ENCODE measurements at regions not wholly inside any gene's neighbourhood (a gene's known extent, or its start where the extent isn't known, plus 50 kb on each side); places are given as distances from the start of the nearest gene placed in this dataset.
"Not testable (repeated sequence)": the region's sequence is repeated elsewhere in the genome, so short reads cannot be mapped to it uniquely, and the experiment has no call there.

DNA sequence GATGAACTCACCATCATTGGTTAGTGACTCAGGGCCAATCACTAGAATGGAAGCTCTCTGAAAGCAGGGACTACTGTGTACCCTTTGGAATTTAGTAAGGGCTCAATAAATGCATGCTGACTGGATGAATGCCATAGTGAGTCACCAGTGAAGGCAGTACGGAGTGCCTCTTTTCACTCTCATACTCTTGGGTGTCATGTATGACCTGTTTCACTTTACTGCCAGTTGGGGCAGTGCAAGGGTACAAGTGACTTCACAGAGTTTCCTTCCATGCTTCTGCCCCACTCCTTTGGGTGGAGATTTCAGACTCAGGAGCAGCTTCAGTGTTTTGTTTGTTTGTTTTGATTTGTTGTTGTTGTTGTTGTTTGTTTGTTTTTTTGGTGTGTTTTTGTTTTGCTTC is 57.7 kb downstream of the SOX3 start:
- DNase-seq (ENCODE audit: low read depth, low spot score) = no peak

DNA sequence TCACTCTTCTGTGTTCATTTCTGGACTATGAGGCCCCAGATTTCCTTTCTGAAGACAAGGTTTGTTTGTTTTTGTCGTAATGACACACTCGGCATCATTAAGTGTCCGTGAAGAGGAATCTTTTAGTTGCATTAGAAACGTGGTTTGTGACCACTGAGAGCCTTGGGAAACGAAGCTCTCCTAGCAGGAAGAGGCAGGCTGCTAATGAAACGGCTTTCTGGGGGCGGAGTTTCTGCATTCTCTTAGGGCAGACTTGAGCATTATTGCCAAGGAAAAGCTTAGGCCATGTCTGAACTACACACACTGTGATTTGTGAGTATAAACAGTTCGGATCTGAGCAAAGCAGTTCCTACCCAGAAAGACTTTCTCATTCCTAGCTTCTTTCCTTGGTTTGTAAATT is 64.0 kb downstream of the SOX3 start:
- no peak for DNase-seq (ENCODE audit: low read depth, low spot score)

DNA sequence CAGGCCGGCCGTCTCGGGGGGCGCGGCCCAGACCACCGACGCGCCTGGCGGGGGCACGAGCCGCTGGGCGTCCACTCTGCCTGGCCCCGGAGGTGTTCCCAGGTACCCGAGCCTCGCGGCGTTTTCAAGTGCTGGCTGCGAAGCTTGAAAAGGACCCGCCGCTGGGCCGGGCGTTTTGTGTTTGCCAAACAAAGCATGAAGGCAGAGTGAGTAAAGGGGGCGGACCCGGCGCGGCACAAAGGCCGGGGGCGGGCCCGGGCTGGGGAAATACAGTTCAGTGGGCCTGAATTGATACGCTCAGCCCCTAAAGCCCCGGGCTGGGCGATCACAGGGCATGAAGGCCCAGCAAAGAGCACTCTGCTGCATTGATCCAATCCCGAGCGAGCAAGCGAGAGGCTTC is 65.4 kb downstream of the SOX3 start:
- DNase-seq (ENCODE audit: low read depth, low spot score) = no peak

DNA sequence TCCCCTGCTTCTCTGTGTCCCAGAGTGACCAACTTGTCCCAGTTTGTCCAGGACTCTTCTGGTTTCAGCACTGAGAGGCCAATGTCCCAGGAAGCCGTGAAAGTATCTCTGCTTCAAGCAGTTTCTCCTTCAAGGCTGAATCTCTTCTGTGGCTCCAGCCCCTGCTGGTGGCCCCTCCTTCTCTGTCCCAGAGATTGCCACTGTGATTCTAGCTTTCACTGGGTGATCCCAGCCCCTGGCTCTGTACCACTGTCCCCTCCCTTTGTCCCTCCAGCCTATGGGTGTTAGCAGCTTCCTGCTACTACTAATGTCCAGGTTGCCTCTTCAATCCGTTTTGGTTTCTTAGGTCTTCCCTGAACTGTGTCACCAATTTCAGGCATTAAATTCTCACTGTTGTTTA is 70.5 kb downstream of the SOX3 start:
- no peak for DNase-seq (ENCODE audit: low read depth, low spot score)

DNA sequence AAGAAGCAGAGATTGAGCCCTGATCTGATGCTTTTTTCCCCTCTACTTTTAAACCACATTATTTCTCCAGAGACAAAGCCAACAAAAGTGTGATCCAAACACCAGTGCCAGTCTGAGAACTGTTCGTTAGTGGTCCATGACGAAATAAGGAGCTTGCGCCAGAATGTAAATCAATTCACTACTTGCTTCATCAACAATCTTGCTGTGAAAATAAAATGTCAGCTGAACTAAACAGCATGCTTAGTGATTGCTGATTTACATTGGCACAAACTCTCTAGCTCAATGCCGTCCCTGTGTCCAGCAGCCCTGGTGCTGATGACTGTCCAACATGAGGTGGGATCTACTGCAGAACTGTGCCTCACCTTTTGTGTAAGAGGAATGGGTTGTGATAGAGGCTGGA is 71.3 kb downstream of the SOX3 start:
- no peak for DNase-seq (ENCODE audit: low read depth, low spot score)

DNA sequence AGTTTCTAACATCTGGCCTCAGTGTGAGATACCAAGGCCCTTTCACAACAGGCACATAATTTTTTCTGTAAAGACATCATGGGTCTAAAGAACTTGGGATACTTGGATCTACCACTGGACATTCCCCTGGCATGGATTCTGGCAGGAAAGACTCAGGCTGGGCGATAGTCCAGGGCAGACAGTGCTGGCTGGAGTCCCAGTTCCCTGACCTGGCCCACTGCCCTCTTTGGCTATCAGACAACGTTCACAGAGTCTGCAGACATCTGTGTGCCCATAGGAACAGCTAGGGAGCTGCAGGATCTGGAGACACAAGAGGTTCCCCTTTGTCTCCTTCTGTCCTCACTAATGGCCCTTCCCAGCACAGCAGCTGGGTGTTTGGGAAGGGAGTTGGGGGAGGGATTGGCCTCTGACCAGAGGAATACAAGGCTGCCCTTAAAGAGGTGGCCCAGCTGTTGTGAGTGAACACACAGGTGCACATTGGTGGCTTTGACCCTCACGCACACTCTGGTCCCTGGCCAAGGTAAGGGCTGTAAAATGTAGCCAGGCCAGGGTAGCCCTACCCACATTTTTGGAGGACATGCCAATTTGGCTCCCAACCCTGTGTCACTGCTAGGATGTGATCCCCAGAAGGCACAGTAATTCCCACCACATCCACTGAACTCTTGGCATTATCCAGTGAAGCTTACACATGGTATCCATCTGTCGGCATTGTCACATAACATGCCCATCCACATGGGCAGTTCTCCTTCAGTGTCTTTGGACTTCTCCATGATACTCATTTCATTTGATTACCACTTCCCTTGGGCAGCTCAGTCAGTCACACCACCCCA is 72.3 kb downstream of the SOX3 start:
- no peak for DNase-seq (ENCODE audit: low read depth, low spot score)

DNA sequence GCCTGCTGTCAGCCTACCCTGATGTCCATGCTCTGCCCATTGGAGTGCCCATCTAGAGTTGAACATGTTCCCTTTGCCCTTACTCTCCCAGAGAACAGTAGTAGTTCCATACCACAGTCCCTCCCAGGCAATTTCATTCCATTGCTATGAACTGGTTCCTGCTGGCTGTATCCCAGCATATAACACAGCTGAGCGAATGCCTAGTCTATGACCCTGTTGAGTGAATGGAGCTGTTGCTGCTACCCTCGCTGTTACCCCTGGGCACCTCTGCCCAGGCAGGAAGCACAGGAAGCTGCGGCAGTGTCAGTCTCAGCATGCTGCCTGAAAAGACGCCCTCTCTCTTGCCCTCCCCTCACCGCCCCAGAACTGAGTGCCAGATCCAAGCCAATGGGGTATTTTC is 73.3 kb downstream of the SOX3 start:
- no peak for DNase-seq (ENCODE audit: low read depth, low spot score)

DNA sequence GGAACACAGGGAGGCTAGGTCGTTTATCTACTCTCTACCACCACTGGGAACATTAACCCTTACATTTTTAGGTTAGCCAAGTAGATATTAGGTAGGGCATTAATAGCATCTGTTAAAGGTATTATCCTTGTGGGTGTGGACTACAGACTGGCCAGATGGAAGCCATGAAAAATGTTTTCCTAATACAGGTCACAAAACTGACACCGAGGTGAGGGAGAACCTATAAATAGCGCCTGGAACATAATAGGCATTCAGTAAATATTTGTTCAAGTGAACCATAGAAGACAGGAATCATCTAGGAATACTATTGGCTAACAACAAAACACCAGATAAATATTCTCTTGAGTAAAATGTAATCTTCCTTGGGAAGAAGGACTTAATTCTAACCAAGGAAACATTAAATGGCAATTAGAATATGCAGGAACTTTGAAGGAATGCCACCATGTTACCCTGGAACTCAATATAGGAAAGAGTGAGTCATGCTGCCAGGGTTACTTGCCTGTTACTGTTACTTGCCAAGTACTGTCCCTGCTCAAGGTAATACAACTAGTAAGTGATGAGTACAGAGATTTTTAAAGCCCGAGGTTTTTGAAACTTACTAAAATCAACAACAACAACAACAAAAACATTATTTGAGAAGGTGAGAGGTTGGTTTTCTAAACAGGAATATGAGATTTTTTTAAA is 79.0 kb downstream of the SOX3 start:
- no peak for DNase-seq (ENCODE audit: low read depth, low spot score)

DNA sequence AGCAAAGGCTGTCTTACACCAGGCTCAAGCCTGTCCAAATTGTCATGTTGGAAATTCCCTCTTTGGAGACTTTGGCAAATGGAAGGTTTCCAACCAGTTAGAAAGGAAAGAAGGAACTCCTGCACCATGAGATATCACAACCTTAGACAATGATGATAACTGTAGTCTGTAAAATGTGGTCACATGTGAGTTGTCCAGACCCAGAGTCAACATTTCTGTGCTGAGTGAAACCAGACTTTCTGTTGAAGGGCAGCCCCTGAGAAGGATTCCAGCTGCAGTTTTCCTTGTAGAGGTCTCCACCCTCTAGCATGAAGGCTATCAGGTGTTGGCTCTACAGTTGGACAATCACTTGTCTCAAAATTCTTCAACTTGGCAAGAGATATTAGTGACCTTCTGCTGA is 82.4 kb downstream of the SOX3 start:
- no peak for DNase-seq (ENCODE audit: low read depth, low spot score)

DNA sequence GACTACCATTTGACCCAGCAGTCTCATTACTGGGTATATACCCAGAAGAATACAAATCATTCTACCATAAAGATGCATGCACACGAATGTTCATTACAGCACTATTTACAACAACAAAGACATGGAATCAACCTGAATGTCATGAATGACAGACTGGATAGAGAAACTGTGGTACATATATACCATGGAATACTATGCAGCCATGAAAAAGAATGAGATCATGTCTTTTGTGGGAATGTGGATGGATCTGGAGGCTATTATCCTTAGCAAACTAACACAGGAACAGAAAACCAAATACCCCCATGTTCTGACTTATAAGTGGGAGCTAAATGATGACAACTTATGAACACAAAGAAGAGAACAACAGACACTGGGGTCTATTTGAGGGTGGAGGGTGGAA is 102.7 kb downstream of the SOX3 start:
- not testable (repeated sequence) for DNase-seq (ENCODE audit: low read depth, low spot score)

DNA sequence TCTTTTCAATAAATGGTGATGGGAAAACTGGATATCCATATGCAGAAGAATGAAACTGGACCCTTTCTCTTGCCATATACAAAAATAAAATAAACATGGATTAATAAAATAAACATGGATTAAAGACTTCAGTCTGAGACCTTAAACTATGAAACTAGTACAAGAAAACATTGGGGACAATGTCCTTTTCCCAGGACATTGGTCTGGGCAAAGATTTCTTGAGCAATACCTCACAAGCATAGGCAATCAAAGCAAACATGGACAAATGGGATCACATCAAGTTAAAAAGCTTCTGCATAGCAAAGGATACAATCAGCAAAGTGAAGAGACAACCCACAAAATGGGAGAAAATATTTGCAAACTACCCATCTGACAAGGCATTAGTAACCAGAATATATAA is 108.5 kb downstream of the SOX3 start:
- not testable (repeated sequence) for DNase-seq (ENCODE audit: low read depth, low spot score)

DNA sequence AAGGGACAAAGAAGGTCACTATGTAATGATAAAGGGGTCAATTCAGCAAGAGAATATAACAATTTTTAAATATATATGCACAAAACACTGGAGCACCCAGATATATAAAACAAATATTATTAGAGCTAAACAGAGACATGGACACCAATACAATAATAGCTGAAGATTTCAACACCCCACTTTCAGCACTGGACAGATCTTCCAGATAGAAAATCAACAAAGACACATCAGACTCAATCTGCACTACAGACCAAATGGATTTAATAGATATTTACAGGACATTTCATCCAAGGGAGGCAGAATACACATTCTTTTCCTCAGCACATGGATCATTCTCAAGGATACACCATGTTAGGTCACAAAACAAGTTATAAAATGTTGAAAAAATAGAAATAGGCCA is 111.4 kb downstream of the SOX3 start:
- no peak for DNase-seq (ENCODE audit: low read depth, low spot score)

DNA sequence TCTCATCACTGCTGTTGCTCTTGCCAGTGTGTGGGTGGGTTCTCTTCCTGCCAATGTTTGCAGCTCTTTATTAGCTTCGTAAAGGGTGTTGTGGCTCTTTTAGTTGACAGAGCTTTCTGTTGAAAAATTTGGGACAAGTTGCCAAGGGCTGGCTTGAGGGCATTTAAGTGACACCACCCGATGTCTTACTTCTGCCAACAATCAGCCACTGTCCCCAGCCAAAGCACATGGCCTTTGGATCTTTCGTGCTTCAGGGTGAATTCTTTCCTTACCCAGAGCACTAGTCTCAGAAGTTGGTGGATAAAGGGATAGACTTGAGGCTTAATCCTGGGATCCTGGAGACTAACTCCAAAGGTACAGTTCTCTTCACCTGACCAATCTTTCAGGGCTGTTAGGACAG is 113.6 kb downstream of the SOX3 start:
- DNase-seq (ENCODE audit: low read depth, low spot score) = no peak

DNA sequence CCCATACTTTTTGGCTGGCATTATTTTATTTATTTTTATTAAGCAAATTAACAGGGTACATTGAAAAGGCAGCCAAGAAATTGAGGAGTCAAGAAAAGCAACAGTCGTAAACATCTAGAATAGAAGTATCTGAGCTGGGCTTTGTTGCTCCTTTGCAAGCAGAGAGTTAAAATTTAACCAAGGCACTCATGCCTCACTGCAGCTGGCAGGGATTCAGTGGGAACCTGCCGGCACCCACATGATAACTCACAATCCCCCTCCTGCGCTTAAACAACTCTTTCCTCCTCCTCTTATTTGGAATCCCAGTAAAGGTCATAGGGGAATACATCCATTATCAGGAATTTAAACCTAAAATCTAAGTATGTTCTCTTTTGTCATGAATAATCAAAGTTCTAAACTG is 115.5 kb downstream of the SOX3 start:
- DNase-seq (ENCODE audit: low read depth, low spot score) = no peak

DNA sequence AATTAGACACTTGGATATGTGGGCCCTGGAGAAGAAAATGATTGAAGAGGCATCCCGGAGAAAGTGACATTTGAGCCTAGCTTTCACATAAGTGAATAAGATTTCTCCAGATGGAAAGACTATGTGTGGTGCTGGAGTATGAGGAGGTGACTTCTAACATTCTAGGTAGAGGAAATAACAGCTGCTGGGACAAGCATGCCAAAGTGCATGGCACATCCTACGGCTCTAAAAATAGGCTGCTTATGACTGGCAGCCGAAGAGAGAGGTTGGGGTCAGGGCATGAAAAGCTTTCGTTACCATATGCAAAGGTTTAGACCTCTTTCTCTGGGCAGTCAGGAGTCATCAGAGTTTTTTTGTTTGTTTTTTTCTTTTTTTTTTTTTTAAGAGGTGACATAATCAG is 142.0 kb downstream of the SOX3 start:
- no peak for DNase-seq (ENCODE audit: low read depth, low spot score)

DNA sequence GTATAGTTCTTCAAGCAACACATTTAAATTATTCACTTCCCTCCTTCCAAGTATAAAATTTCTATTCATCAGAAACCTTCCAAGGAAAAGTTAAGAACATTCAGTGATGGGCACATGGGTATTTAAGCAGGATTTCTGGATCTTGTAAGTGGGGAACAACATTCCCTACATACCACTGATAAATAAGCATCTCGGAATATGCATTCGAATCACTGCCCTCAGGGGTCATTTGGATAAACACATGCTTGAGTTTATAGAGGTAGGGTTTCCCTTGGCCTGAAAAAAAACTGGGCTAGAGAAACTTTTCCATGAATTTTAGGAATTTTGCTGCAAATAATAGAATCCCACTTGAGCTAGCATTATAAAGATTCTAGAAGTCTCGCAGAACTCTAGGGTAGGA is 143.9 kb downstream of the SOX3 start:
- DNase-seq (ENCODE audit: low read depth, low spot score) = no peak

DNA sequence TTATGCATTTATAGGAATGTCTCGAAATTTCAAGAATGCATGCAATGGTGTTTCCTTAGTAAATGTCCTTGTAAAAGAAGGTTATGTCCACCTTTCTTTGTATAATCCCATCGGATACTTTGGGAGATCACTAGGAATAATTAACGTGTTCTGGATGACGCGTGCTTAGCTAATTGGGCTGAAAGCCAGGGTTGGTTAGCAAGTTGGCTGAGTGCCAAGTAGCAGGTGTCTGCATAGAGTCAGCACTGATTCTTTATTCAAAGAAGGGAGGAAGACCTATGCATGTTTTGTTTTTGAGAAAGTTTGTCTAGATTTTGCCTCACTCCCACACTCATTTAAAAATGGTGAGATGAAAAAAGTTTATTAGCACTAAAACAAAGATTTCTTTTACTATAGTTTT is 144.6 kb downstream of the SOX3 start:
- no peak for DNase-seq (ENCODE audit: low read depth, low spot score)

DNA sequence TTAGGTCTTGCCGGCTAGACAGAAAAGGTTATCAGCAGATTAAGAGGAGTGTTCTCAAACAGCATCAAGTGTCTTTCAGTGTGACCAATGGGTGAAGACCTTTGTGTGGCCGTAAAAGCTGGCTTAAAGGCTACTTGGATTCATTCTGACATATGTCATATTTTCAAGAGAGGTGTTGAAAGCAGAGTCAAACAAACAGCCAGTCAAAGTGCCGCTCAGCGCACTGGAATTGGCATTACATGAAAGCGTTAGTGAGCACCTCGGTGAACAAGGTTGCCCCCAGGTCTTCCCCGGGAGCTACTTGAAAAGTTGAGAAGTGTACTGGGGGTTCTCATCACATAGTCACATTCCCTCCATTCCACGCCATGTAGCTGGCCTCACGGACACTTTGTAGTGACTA is 148.9 kb downstream of the SOX3 start:
- DNase-seq (ENCODE audit: low read depth, low spot score) = no peak

DNA sequence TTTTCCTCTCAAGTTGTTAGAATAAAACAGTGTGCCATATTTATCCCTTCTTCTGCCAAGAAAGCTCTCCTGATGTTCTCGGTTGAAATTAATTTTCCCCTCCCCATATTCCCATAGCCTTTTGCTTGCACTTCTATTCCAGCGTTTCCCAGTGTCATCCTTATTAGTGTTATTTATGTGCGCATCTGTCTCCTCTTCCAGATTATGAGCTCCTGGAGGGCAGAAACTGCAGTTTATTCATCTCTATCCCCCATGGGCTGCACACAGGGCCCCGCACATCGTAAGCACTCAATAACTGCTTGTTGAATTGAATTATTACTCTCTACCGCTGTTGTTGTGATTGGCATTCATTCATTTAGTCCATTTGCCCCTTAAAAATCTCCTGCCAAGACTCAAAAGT is 149.4 kb downstream of the SOX3 start:
- DNase-seq (ENCODE audit: low read depth, low spot score) = no peak

DNA sequence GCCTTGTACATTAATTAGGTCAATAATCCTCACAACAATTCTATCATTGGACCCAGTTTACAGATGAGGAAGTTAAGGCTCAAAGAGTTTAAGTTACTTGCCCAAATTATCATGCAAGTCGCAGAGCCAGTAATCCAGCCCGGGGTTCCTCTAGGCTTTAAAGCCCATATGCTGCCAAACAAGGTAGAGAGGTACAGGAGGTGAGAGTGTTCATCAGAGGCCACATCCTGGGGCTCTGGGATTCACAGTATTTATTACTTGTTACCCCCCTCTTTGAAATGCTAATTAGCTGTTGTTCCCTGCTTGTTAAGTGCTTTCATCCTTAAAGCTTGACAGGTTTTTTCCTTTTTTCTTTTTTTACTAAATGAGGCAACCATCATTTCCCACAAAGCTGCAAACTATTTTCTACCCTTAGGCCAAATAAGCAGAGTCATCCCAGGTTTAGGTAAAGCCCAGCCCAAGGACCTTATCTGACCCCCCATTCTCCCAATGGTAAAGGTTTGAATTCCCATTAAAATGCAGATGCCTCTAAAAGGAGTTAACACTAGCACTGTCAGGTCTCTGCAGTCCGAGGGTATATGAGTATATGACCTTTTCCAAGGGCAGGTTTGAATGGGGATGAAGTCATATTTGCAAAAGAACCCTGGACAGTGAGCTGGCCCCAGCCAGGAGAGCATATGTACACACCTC is 150.3 kb downstream of the SOX3 start:
- DNase-seq (ENCODE audit: low read depth, low spot score) = no peak

DNA sequence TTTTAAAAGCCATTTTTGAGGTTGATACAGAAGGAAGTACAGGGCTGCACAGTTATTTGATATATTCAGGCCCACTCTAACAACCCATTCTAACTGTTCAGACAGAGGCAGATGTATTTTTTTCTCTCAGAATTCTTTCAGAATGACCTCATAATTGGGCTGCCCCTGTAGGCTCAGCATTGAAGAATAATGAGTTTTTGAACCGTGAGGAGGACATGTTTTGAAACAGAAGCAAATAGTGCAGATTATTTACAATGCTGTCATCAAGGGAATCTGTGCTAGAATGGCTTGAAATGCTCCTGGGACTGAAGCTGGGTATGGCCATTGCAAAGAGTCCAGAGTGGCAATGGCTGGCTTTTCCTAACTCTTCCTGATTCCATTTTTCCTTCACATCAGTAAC is 158.1 kb downstream of the SOX3 start:
- DNase-seq (ENCODE audit: low read depth, low spot score) = no peak

DNA sequence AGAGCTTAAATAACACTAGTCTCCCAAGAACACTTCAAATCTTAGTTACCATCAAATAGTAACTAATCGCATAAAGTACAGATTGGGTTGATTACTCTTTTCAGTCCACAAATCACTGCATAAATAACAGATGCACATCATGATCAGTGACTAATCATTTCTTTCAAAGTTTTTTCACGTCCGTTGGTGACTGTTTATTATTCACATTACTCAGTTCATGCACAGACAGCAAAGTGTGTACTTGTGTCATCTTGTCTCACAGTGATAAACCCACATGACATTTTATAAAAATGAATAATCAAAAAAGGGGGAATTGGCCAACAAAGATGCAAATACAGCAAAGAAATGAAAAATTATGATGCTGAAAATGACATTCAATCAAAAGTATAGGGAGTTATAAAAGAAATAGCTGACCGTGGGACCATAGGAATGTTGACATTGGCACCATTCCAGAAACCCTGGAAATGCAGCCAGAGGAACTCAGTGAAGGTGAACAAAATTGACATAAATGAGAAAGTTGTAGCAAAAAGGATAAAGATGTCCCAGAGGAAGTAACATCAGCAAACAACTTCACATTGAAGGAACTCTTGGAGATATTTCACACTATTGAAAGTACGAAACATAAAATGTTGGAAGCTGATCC is 161.5 kb downstream of the SOX3 start:
- DNase-seq (ENCODE audit: low read depth, low spot score) = no peak
